GM18951 (cell line): ENCODE measurements at regions not wholly inside any gene's neighbourhood (a gene's known extent, or its start where the extent isn't known, plus 50 kb on each side); places are given as distances from the start of the nearest gene placed in this dataset.

ENCODE experiments used
- POLR2A ChIP-seq: IDR thresholded peaks from 4 replicates; pipeline ENCODE4 v1.6.1; 2011; ENCODE audit warnings: mild to moderate bottlenecking; ENCODE audit not compliant: insufficient read length, insufficient read depth; ENCODE audit errors: extremely low read depth
- in situ Hi-C: fragments of 300-500 bp; cut with MboI; formaldehyde crosslinking; loops from one replicate; pipeline ENCODE4 v1.12.0; 2022; ENCODE audit warnings: low sequenced_read_pairs, mixed read lengths, inconsistent platforms; ENCODE audit not compliant: unreplicated experiment

- in situ Hi-C loops = no loop called here
- TF ChIP-seq POLR2A = no peak
Observed at GRCh38 chr1:234721476-234722269, 111.7 kb upstream of the IRF2BP2 start.

GRCh38 chr1:234720709-234721441, 110.9 kb upstream of the IRF2BP2 start:
- in situ Hi-C loops = no loop called here
- no peak for TF ChIP-seq POLR2A

GRCh38 chr1:234719454-234720251, 109.7 kb upstream of the IRF2BP2 start:
- in situ Hi-C loops = no loop called here
- no peak for TF ChIP-seq POLR2A

GRCh38 chr1:234718496-234719453, 108.8 kb upstream of the IRF2BP2 start:
- in situ Hi-C loops = no loop called here
- TF ChIP-seq POLR2A = no peak

GRCh38 chr1:234716908-234717375, 107.0 kb upstream of the IRF2BP2 start:
- in situ Hi-C loops = no loop called here
- no peak for TF ChIP-seq POLR2A

GRCh38 chr1:234715252-234716014, 105.5 kb upstream of the IRF2BP2 start:
- TF ChIP-seq POLR2A = no peak
- in situ Hi-C loops = no loop called here

GRCh38 chr1:234713859-234714258, 103.9 kb upstream of the IRF2BP2 start:
- in situ Hi-C loops = no loop called here
- no peak for TF ChIP-seq POLR2A

GRCh38 chr1:234713440-234713839, 103.5 kb upstream of the IRF2BP2 start:
- in situ Hi-C loops = no loop called here
- TF ChIP-seq POLR2A = no peak

GRCh38 chr1:234712891-234713305, 102.9 kb upstream of the IRF2BP2 start:
- no peak for TF ChIP-seq POLR2A
- in situ Hi-C loops = no loop called here

- in situ Hi-C loops = no loop called here
- TF ChIP-seq POLR2A = no peak
Observed at GRCh38 chr1:234710936-234711724, 101.2 kb upstream of the IRF2BP2 start.

- in situ Hi-C loops = no loop called here
- TF ChIP-seq POLR2A = no peak
Observed at GRCh38 chr1:234710381-234710780, 100.4 kb upstream of the IRF2BP2 start.
